Urothelium cell line (cell line): ENCODE measurements at regions not wholly inside any gene's neighbourhood (a gene's known extent, or its start where the extent isn't known, plus 50 kb on each side); places are given as distances from the start of the nearest gene placed in this dataset.

ENCODE experiments used
- DNase-seq: peaks from one replicate; pipeline ENCODE4 v3.0.0; 2011; ENCODE audit warnings: low spot score, mixed read lengths
- FAIRE-seq: peaks from 2 replicates; lab custom pipeline; 2011; peaks lifted over from hg19 to GRCh38; lab: Jason Lieb, UNC

DNA sequence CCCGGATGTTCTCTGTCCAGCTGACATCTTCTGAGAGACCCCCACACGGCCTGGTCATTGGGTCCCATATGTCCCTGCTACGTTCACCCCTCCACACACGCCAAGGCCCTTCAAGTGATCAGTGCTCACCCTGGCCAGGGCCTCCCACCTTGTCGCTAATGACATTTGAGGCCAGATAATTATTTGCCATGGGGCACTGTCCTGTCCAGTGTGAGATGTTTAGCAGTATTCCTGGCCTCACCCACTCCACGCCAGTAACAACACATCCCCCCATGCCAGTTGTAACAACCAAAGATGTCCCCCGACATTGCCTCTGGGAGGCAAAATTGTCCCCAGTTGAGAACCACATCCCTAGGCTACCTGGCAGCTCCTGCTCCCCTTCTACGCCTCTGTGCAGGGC lies 49.9 kb upstream of the NANOS1 start:
- FAIRE-seq (no peak), DNase-seq (no peak)
